ENCODE measurements at regions not wholly inside any gene's neighbourhood (a gene's known extent, or its start where the extent isn't known, plus 50 kb on each side); places are given as distances from the start of the nearest gene placed in this dataset.
A peak's percentile ranks its signal among the peaks of the same experiment; 100 is the strongest.

DNA sequence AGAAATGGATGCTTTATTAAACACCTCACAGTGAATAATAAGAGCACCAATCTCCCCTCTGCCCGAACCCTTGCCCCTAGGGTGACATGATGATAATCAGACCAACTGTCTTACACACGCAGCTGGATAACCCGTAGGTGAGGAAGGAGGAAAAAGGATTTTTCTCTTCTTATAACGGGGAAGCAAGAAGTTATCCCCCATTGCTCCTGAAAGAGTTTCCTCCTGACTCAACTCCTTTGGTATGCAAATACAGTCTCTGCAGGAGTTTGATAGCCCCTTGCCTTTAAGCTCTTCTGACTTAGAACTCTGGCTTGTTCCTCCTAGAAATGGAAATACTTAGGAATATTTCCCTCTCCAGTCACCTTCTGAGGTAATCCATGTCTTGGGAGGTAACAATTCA lies 455.8 kb downstream of the TMEM135 start:
- DNase-seq (ENCODE audit: low read depth): no peak
- H3K4me3 ChIP-seq (ENCODE audit: low read depth, low read length): no peak overlapping the region

DNA sequence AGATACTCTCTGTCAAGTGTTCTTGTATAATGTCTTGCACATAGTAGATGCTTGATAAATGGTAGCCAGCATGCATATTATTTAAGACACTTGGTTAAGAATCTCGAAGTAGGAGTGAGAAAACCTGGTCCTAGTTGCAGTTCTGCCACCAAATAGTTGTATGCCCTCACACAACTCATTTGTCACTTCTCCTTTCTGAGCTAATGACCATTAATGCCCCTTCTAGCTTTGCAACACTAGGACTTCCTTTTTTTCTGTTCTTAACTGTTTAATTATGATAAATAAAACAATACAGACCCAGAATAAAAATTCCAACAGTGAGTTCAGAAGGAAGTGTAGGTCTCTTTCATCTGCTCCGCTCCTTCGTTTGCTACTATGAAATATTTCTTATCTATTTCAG lies 453.6 kb downstream of the TMEM135 start:
- no peak overlapping the region for H3K4me3 ChIP-seq (ENCODE audit: low read depth, low read length)
- DNase-seq (ENCODE audit: low read depth): no peak
- TF ChIP-seq, protein P1, sequence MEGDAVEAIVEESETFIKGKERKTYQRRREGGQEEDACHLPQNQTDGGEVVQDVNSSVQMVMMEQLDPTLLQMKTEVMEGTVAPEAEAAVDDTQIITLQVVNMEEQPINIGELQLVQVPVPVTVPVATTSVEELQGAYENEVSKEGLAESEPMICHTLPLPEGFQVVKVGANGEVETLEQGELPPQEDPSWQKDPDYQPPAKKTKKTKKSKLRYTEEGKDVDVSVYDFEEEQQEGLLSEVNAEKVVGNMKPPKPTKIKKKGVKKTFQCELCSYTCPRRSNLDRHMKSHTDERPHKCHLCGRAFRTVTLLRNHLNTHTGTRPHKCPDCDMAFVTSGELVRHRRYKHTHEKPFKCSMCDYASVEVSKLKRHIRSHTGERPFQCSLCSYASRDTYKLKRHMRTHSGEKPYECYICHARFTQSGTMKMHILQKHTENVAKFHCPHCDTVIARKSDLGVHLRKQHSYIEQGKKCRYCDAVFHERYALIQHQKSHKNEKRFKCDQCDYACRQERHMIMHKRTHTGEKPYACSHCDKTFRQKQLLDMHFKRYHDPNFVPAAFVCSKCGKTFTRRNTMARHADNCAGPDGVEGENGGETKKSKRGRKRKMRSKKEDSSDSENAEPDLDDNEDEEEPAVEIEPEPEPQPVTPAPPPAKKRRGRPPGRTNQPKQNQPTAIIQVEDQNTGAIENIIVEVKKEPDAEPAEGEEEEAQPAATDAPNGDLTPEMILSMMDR (conservative IDR thresholded peaks at IDR 0.05; ENCODE audit: low read depth, low read length): no peak

More for the DNA sequence above, 455.8 kb downstream of the TMEM135 start:
- TF ChIP-seq, protein P1 (conservative IDR thresholded peaks at IDR 0.05; ENCODE audit: low read depth, low read length): no peak

DNA sequence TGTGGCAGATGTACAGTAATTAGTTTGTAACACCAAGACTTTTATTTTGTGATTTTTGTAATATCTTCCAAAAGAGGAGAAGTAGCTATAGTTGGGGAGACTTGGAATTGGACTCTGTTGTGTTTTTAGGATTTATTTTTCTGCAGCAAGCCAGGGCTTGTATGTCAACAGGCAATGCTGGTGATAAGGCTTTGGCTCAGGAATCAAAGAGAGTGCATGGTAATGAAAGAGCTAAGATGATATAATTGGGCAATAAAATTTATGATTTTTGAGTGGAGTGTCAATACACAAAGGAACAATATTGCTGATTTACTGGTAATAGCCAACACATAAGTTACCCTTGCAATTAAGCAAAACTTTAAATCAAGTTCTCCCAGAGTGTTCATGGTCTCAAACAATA lies 452.9 kb downstream of the TMEM135 start:
- TF ChIP-seq, protein P1 (conservative IDR thresholded peaks at IDR 0.05; ENCODE audit: low read depth, low read length): no peak
- no peak for DNase-seq (ENCODE audit: low read depth)
- H3K4me3 ChIP-seq (ENCODE audit: low read depth, low read length): no peak overlapping the region

DNA sequence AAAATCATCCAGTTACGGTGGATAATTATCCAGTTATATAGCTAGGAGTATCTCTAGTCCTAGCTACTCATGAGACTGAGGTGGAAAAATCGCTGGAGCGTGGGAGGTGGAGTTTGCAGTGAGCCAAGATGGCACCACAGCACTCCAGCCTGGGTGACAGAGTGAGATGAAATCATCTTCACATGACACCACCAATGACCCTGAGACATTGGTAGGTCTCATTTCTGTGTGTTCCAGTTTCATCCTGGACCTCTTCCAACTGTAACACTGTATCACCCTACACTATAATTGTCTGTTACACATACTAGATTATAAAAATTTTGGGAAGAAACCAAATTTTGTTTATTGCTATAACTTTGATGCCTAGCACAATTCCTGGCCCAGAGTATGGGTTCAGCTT lies 446.8 kb downstream of the TMEM135 start:
- TF ChIP-seq, protein P1 (conservative IDR thresholded peaks at IDR 0.05; ENCODE audit: low read depth, low read length): no peak
- DNase-seq (ENCODE audit: low read depth): no peak
- no peak overlapping the region for H3K4me3 ChIP-seq (ENCODE audit: low read depth, low read length)

DNA sequence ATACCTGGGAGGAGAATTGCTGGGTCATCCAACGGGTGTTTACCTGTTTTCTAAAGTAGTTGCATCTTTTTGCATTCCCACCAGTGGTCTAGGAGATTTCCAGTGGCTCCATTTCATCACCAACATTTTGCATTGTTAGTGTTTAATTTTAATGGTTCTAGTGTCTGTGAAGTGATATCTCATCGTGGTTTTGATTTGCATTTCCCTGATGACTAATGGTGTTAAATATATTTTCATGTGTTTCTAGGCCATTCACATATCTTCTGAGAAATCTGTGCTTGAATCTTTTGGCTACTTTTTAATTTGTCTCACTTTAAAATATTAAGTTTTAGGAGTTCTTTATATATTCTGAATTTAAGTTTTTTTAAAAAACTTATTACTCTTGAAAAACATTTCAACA lies 439.6 kb downstream of the TMEM135 start:
- DNase-seq (ENCODE audit: low read depth): no peak
- TF ChIP-seq, protein P1 (conservative IDR thresholded peaks at IDR 0.05; ENCODE audit: low read depth, low read length): no peak
- H3K4me3 ChIP-seq (ENCODE audit: low read depth, low read length): no peak overlapping the region

DNA sequence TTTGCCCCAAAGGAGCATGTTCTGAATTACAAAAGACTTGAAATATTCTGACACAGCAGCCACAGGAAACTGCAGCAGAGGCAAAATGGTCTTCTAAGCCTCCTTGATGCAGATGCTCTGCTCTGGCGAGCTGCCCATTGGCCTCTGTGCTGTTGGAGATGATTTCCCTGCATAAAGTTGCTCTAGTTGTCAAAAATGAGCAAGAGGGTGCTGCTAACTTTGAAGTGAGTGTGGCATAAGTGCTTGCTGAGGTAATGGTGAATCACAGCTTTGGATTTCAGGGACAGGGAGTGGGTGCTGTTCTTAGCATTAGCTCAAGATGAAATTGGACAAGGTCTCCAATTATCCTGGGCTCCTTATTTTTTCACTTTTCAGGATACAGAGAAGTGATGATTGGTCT lies 435.4 kb downstream of the TMEM135 start:
- peak; percentile 75 for DNase-seq (ENCODE audit: low read depth)
- no peak overlapping the region for H3K4me3 ChIP-seq (ENCODE audit: low read depth, low read length)
- TF ChIP-seq, protein P1 (conservative IDR thresholded peaks at IDR 0.05; ENCODE audit: low read depth, low read length): no peak

DNA sequence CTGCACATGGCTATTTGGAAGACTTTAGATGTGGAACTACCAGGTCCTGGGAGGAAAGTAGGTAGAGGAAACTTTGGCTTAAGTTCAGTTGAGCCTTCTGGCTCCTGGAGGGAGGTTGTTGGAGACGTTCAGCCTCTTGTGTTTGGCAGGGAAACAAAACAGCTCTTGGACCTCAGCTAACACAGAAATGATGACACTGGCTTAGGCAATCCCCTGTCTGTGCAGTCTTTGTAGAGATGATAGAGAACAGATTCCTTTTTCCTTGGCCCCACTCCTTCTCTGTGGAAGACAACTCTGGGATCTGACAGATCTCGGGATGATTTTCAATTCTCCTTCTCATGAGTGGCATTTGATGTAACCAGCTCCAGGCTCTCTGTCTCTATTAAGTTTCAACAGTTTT lies 428.5 kb downstream of the TMEM135 start:
- H3K4me3 ChIP-seq (ENCODE audit: low read depth, low read length): no peak overlapping the region
- DNase-seq (ENCODE audit: low read depth): no peak
- TF ChIP-seq, protein P1 (conservative IDR thresholded peaks at IDR 0.05; ENCODE audit: low read depth, low read length): no peak

Data from epithelial cell of proximal tubule (primary cell).